SK-N-SH (cell line): ENCODE measurements at regions not wholly inside any gene's neighbourhood (a gene's known extent, or its start where the extent isn't known, plus 50 kb on each side); places are given as distances from the start of the nearest gene placed in this dataset.

ENCODE experiments used
- CTCF ChIA-PET: fragments of 300-600, 350-600 bp; formaldehyde crosslinking; extraction: SDS; loops from one replicate; lab custom pipeline; 2021; lab: Yijun Ruan, JAX
- POLR2A ChIA-PET: fragments of 350-600 bp; sonication (Branson Sonifier 250); formaldehyde crosslinking; extraction: SDS; loops from one replicate; lab custom pipeline; 2020; ENCODE audit warnings: antibody characterized with exemption, inconsistent platforms; lab: Yijun Ruan, JAX
- DNase-seq: peaks from one replicate; pipeline ENCODE4 v3.0.0; 2012
- H2AFZ ChIP-seq: fragments of 200-600 bp; sonication (generic); 2 replicates; pipeline ENCODE4 v1.8.1; 2016; ENCODE audit warnings: antibody characterized with exemption, mild to moderate bottlenecking, low read depth
- H3F3A ChIP-seq: fragments of 200-600 bp; sonication (generic); replicated peaks from 2 replicates; pipeline ENCODE3; 2016; ENCODE audit warnings: antibody characterized with exemption, mild to moderate bottlenecking; ENCODE audit not compliant: insufficient read depth
- H3K27ac ChIP-seq, 2 experiments: fragments of 200-500 bp in 1 of 2; fragments of 200-600 bp in 1 of 2; sonication (Bioruptor generic) in 1 of 2; sonication (generic), shearing (Covaris generic) in 1 of 2; 2 replicates each; pipeline versions ENCODE4 v1.5.1 to v1.6.1; 2014 to 2016; ENCODE audit warnings: low read depth in 2 of 2, inconsistent platforms in 1 of 2, low read length in 1 of 2, mild to moderate bottlenecking in 1 of 2, mixed read lengths in 1 of 2
- H3K27me3 ChIP-seq: fragments of 200-600 bp; sonication (generic), shearing (Covaris generic); 2 replicates; pipeline ENCODE4 v1.6.1; 2016; ENCODE audit warnings: mixed run types; ENCODE audit not compliant: insufficient read depth
- H3K36me3 ChIP-seq, 2 experiments: fragments of 200-500 bp in 1 of 2; fragments of 200-600 bp in 1 of 2; sonication (Bioruptor generic) in 1 of 2; sonication (generic) in 1 of 2; replicated peaks in 1 of 2; 2 replicates each; pipeline versions ENCODE3 to v1.5.1; 2014 to 2016; ENCODE audit warnings: low read length in 1 of 2, mild to moderate bottlenecking in 1 of 2; ENCODE audit not compliant: insufficient read depth in 2 of 2, control insufficient read depth in 1 of 2
- H3K4me1 ChIP-seq, 2 experiments: fragments of 200-500 bp in 1 of 2; fragments of 200-600 bp in 1 of 2; sonication (Bioruptor generic) in 1 of 2; sonication (generic), shearing (Covaris generic) in 1 of 2; 2 replicates each; pipeline versions ENCODE4 v1.5.1 to v1.6.1; 2014 to 2016; ENCODE audit warnings: low read depth in 1 of 2, low read length in 1 of 2, mixed run types in 1 of 2; ENCODE audit not compliant: insufficient read depth in 2 of 2, control insufficient read depth in 1 of 2
- H3K4me2 ChIP-seq: fragments of 200-600 bp; sonication (generic), shearing (Covaris generic); 2 replicates; pipeline ENCODE4 v1.6.1; 2017; ENCODE audit warnings: mixed run types
- H3K4me3 ChIP-seq, 2 experiments: fragments of 200-500 bp in 1 of 2; fragments of 200-600 bp in 1 of 2; sonication (Bioruptor generic) in 1 of 2; sonication (generic), shearing (Covaris generic) in 1 of 2; 2 replicates each; pipeline versions ENCODE4 v1.5.1 to v1.8.1; 2014 to 2016; ENCODE audit warnings: low read depth in 2 of 2, inconsistent platforms in 1 of 2, low read length in 1 of 2, mild to moderate bottlenecking in 1 of 2, mixed read lengths in 1 of 2, moderate library complexity in 1 of 2
- H3K79me2 ChIP-seq: fragments of 200-600 bp; sonication (generic); 2 replicates; pipeline ENCODE4 v1.8.1; 2017; ENCODE audit warnings: mild to moderate bottlenecking; ENCODE audit not compliant: insufficient read depth
- H3K9ac ChIP-seq: fragments of 200-600 bp; sonication (generic); 2 replicates; pipeline ENCODE4 v1.6.1; 2017; ENCODE audit warnings: mixed run types
- H3K9me2 ChIP-seq: fragments of 200-600 bp; sonication (generic); 2 replicates; pipeline ENCODE4 v1.6.1; 2017; ENCODE audit warnings: mixed run types
- H3K9me3 ChIP-seq: fragments of 200-600 bp; sonication (generic); 2 replicates; pipeline ENCODE4 v1.6.1; 2017; ENCODE audit warnings: mixed run types, mild to moderate bottlenecking, moderate library complexity
- H4K20me1 ChIP-seq: fragments of 200-600 bp; sonication (generic); 2 replicates; pipeline ENCODE4 v1.6.1; 2017; ENCODE audit warnings: mild to moderate bottlenecking, mixed run types; ENCODE audit not compliant: insufficient read depth
- CTCF ChIP-seq: fragments of 200-600 bp; sonication (generic); IDR thresholded peaks from 2 replicates; pipeline ENCODE4 v1.6.1; 2017; ENCODE audit warnings: antibody characterized with exemption, mild to moderate bottlenecking, moderate library complexity
- FOSL2 ChIP-seq: IDR thresholded peaks from 2 replicates; pipeline ENCODE4 v1.4.0; 2012; ENCODE audit warnings: low read depth, mild to moderate bottlenecking, moderate library complexity, borderline replicate concordance
- GABPA ChIP-seq: IDR thresholded peaks from 2 replicates; pipeline ENCODE4 v1.4.0; 2012; ENCODE audit warnings: low read depth, mild to moderate bottlenecking
- GATA2 ChIP-seq: sonication (generic); formaldehyde crosslinking; IDR thresholded peaks from 2 replicates; pipeline ENCODE4 v1.5.0; 2020; ENCODE audit warnings: mild to moderate bottlenecking, missing genetic modification reagents
- IRF3 ChIP-seq: fragments of 150-350 bp; IDR thresholded peaks from 2 replicates; pipeline ENCODE4 v1.6.1; 2016; ENCODE audit warnings: mild to moderate bottlenecking, low read depth, low read length
- MEF2A ChIP-seq: IDR thresholded peaks from 2 replicates; pipeline ENCODE4 v1.4.0; 2012; ENCODE audit warnings: low read depth, borderline replicate concordance
- MXI1 ChIP-seq: IDR thresholded peaks from 2 replicates; pipeline ENCODE4 v1.6.1; 2012; ENCODE audit warnings: mild to moderate bottlenecking, low read depth, low read length, improper control_type of control experiment
- NFIC ChIP-seq: IDR thresholded peaks from 2 replicates; pipeline ENCODE4 v1.4.0; 2012; ENCODE audit warnings: borderline replicate concordance
- NRF1 ChIP-seq: IDR thresholded peaks from 2 replicates; pipeline ENCODE4 v1.6.1; 2012; ENCODE audit warnings: low read depth, mild to moderate bottlenecking, low read length
- PBX3 ChIP-seq: IDR thresholded peaks from 2 replicates; pipeline ENCODE4; 2012
- RAD21 ChIP-seq: IDR thresholded peaks from 2 replicates; pipeline ENCODE4 v1.6.1; 2012; ENCODE audit warnings: mild to moderate bottlenecking, low read length
- REST ChIP-seq: IDR thresholded peaks from 2 replicates; pipeline ENCODE4 v1.6.1; 2012; ENCODE audit warnings: mild to moderate bottlenecking, low read depth, low read length, moderate library complexity
- RFX5 ChIP-seq: IDR thresholded peaks from 2 replicates; pipeline ENCODE4 v1.6.1; 2012; ENCODE audit warnings: mild to moderate bottlenecking, improper control_type of control experiment, low read length
- RXRA ChIP-seq: IDR thresholded peaks from 2 replicates; pipeline ENCODE4 v1.4.0; 2012; ENCODE audit warnings: low read depth, mild to moderate bottlenecking, borderline replicate concordance
- SMC3 ChIP-seq: IDR thresholded peaks from 2 replicates; pipeline ENCODE4 v1.6.1; 2012; ENCODE audit warnings: low read depth, low read length, improper control_type of control experiment
- TAF1 ChIP-seq: IDR thresholded peaks from 2 replicates; pipeline ENCODE4 v1.6.1; 2012; ENCODE audit warnings: low read depth, mild to moderate bottlenecking, low read length, moderate library complexity, borderline replicate concordance
- TCF12 ChIP-seq: IDR thresholded peaks from 2 replicates; pipeline ENCODE4 v1.4.0; 2012
- USF1 ChIP-seq: IDR thresholded peaks from 2 replicates; pipeline ENCODE4 v1.4.0; 2012; ENCODE audit warnings: low read depth, borderline replicate concordance
- USF2 ChIP-seq: fragments of 150-350 bp; IDR thresholded peaks from 2 replicates; pipeline ENCODE4 v1.6.1; 2017; ENCODE audit warnings: antibody characterized with exemption, low read length, low read depth, borderline replicate concordance
- ZBTB33 ChIP-seq: IDR thresholded peaks from 2 replicates; pipeline ENCODE4 v1.4.0; 2012; ENCODE audit warnings: low read depth, borderline replicate concordance

GRCh38 chr2:187782301-187782700 lies 228.1 kb upstream of the TFPI start:
- H3F3A ChIP-seq, result no peaks in the 10 kb centered on the region
- no peaks in the 10 kb centered on the region for H3K9me2 ChIP-seq
- DNase-seq, result no peak
- H2AFZ ChIP-seq, result 0 out of 2 replicates have a peak overlapping the region, but pooled peaks have one; percentile 5
- H3K79me2 ChIP-seq, result no peaks in the 10 kb centered on the region
- no peaks in the 10 kb centered on the region for H3K36me3 ChIP-seq
- TF ChIP-seq FOSL2, result no peak
- no peak for TF ChIP-seq RFX5
- TF ChIP-seq MEF2A, result no peak
- no peak for TF ChIP-seq RXRA
- no peak for TF ChIP-seq NRF1
- TF ChIP-seq IRF3, result no peak
- TF ChIP-seq ZBTB33, result no peak
- TF ChIP-seq GATA2 (CRISPR knock-in tag), result no peak
- no peak for TF ChIP-seq RAD21
- TF ChIP-seq SMC3, result no peak
- TF ChIP-seq USF2, result no peak
- no peak for TF ChIP-seq USF1
- TF ChIP-seq NFIC, result no peak
- TF ChIP-seq MXI1, result no peak
- no peak for TF ChIP-seq REST
- TF ChIP-seq GABPA, result no peak
- no peak for TF ChIP-seq TCF12
- TF ChIP-seq TAF1, result no peak
- TF ChIP-seq PBX3, result no peak
- TF ChIP-seq CTCF, result no peak
- H3K4me3 ChIP-seq, result no peak overlapping the region
- no peaks in the 10 kb centered on the region for H3K27me3 ChIP-seq
- H3K27ac ChIP-seq, result no peak overlapping the region
- no peak overlapping the region for H3K4me2 ChIP-seq
- no peak overlapping the region for H3K9ac ChIP-seq
- ChIA-PET POLR2A (no interaction called here), CTCF (interaction anchor here (0.7 kb wide), 1 partner anchor 649 kb away, joined by 3 read pairs; no protein-coding TSS in a partner anchor)
- no peaks in the 10 kb centered on the region for H3K4me1 ChIP-seq
- H3K9me3 ChIP-seq, result peaks cover 5% of the 10 kb centered on the region; the same call in 1 of the 2 replicates
- H4K20me1 ChIP-seq, result no peaks in the 10 kb centered on the region
